Glomerular endothelial cell (primary cell): ENCODE measurements at regions not wholly inside any gene's neighbourhood (a gene's known extent, or its start where the extent isn't known, plus 50 kb on each side); places are given as distances from the start of the nearest gene placed in this dataset.
A peak's percentile ranks its signal among the peaks of the same experiment; 100 is the strongest.
"Not testable (repeated sequence)": the region's sequence is repeated elsewhere in the genome, so short reads cannot be mapped to it uniquely, and the experiment has no call there.

Experiments used
- DNase-seq: peaks from one replicate; pipeline ENCODE4 v3.0.0-alpha.2; 2011; ENCODE audit warnings: low read depth, low spot score; ENCODE audit errors: extremely low read depth

GRCh38 chr21:39007532-39007931 is 175.7 kb downstream of the PSMG1 start:
- no peak for DNase-seq

GRCh38 chr21:39006571-39007311 is 176.5 kb downstream of the PSMG1 start:
- DNase-seq, result no peak

- DNase-seq, result no peak
Observed at GRCh38 chr21:39005502-39005787, 177.8 kb downstream of the PSMG1 start.

- DNase-seq, result no peak
Observed at GRCh38 chr21:39004634-39005501, 178.4 kb downstream of the PSMG1 start.

- DNase-seq, result peak; percentile 50
Observed at GRCh38 chr21:39003982-39004633, 179.1 kb downstream of the PSMG1 start.

- no peak for DNase-seq
Observed at GRCh38 chr21:39001341-39001740, 181.9 kb downstream of the PSMG1 start.

GRCh38 chr21:39000496-39000895 is 182.8 kb downstream of the PSMG1 start:
- no peak for DNase-seq

- DNase-seq, result no peak
Observed at GRCh38 chr21:38999161-38999560, 184.1 kb downstream of the PSMG1 start.

- DNase-seq, result not testable (repeated sequence)
Observed at GRCh38 chr21:38998281-38998680, 185.0 kb downstream of the PSMG1 start.

- DNase-seq, result not testable (repeated sequence)
Observed at GRCh38 chr21:38997843-38998175, 185.4 kb downstream of the PSMG1 start.

- DNase-seq, result no peak
Observed at GRCh38 chr21:38997051-38997842, 186.0 kb downstream of the PSMG1 start.

GRCh38 chr21:38996355-38996754 is 186.9 kb downstream of the PSMG1 start:
- no peak for DNase-seq

- DNase-seq, result no peak
Observed at GRCh38 chr21:38995731-38996130, 187.5 kb downstream of the PSMG1 start.

GRCh38 chr21:38995071-38995669 is 188.1 kb downstream of the PSMG1 start:
- no peak for DNase-seq

GRCh38 chr21:38994042-38994441 is 188.3 kb downstream of the ETS2 start:
- no peak for DNase-seq

GRCh38 chr21:38993561-38993960 is 187.8 kb downstream of the ETS2 start:
- DNase-seq, result peak; percentile 91

GRCh38 chr21:38992737-38993136 is 187.0 kb downstream of the ETS2 start:
- peak; percentile 78 for DNase-seq

- DNase-seq, result no peak
Observed at GRCh38 chr21:38990424-38990794, 184.7 kb downstream of the ETS2 start.

- DNase-seq, result no peak
Observed at GRCh38 chr21:38989745-38990423, 184.2 kb downstream of the ETS2 start.

GRCh38 chr21:38989379-38989744 is 183.6 kb downstream of the ETS2 start:
- no peak for DNase-seq
